Upper lobe of left lung (tissue), 4 donors: ENCODE measurements at regions not wholly inside any gene's neighbourhood (a gene's known extent, or its start where the extent isn't known, plus 50 kb on each side); places are given as distances from the start of the nearest gene placed in this dataset.

Experiments used
- EP300 ChIP-seq, 4 donors: sonication (generic); formaldehyde crosslinking; IDR thresholded peaks; one replicate each; pipeline ENCODE4 v1.5.1; 2017; ENCODE audit warnings: antibody characterized with exemption in 4 of 4, control low read depth in 2 of 4
- POLR2A ChIP-seq, 4 donors: fragments of 450-650 bp; IDR thresholded peaks; one replicate each; pipeline ENCODE4 v1.5.1; 2016 to 2017; ENCODE audit warnings: antibody characterized with exemption in 4 of 4, mild to moderate bottlenecking in 2 of 4
- TF ChIP-seq, protein P1 (sequence below), 6 experiments: fragments of 450-650 bp in 4 of 6; fragments of 200-600 bp in 2 of 6; sonication (generic) in 2 of 6; IDR thresholded peaks; one replicate each; pipeline ENCODE4 v1.5.1; 2016 to 2019; ENCODE audit warnings: antibody characterized with exemption in 6 of 6

DNA sequence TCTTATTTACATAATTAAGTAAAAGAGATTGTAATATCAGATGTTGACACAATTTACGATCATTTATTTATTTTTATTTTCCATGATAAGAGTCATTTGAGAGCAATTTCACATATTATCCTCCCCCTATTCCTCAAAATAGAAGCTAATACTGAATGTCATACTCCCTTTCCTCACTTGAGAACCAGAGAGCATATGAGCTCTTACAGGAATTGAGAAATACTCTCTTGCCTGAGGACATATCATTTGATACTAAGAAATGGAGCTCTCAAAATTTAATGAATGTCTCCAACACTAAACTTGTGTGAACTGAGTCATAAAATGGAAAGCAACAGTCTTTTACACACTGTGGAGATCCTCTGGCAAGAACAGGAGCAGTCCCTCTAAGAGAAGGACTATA lies 68.5 kb upstream of the CHST9 start:
- TF ChIP-seq, protein P1, sequence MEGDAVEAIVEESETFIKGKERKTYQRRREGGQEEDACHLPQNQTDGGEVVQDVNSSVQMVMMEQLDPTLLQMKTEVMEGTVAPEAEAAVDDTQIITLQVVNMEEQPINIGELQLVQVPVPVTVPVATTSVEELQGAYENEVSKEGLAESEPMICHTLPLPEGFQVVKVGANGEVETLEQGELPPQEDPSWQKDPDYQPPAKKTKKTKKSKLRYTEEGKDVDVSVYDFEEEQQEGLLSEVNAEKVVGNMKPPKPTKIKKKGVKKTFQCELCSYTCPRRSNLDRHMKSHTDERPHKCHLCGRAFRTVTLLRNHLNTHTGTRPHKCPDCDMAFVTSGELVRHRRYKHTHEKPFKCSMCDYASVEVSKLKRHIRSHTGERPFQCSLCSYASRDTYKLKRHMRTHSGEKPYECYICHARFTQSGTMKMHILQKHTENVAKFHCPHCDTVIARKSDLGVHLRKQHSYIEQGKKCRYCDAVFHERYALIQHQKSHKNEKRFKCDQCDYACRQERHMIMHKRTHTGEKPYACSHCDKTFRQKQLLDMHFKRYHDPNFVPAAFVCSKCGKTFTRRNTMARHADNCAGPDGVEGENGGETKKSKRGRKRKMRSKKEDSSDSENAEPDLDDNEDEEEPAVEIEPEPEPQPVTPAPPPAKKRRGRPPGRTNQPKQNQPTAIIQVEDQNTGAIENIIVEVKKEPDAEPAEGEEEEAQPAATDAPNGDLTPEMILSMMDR (IDR thresholded peaks at IDR 0.05) = no peak
- TF ChIP-seq EP300 (IDR thresholded peaks at IDR 0.05) (no peak), POLR2A (IDR thresholded peaks at IDR 0.05) (no peak)
